ENCODE measurements at regions not wholly inside any gene's neighbourhood (a gene's known extent, or its start where the extent isn't known, plus 50 kb on each side); places are given as distances from the start of the nearest gene placed in this dataset.

DNA sequence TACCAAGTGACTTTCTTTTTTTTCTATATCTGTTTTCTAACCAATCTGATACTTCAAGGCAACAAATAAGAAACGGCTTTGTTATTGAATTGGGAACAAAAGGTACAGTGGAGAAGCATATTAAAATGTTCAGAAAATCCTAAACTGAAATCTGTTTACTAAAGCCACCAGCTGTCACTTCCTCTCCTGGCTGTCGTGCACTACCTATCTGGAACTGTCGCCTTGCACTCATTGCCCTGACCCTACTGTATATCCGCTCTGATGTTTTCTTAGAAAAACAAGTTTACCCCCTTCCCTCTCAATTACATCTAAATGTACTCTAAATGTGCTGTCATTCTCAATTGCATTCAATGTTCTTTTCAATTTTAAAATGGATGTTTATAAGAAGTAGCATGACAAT lies 439.8 kb upstream of the ARRDC4 start:
- no peak for TF ChIP-seq TEAD1 (CRISPR knock-in tag; IDR thresholded peaks at IDR 0.05)
- no peak for TF ChIP-seq ESRRA (CRISPR knock-in tag; IDR thresholded peaks at IDR 0.05; ENCODE audit: borderline replicate concordance)
- TF ChIP-seq, protein P1, sequence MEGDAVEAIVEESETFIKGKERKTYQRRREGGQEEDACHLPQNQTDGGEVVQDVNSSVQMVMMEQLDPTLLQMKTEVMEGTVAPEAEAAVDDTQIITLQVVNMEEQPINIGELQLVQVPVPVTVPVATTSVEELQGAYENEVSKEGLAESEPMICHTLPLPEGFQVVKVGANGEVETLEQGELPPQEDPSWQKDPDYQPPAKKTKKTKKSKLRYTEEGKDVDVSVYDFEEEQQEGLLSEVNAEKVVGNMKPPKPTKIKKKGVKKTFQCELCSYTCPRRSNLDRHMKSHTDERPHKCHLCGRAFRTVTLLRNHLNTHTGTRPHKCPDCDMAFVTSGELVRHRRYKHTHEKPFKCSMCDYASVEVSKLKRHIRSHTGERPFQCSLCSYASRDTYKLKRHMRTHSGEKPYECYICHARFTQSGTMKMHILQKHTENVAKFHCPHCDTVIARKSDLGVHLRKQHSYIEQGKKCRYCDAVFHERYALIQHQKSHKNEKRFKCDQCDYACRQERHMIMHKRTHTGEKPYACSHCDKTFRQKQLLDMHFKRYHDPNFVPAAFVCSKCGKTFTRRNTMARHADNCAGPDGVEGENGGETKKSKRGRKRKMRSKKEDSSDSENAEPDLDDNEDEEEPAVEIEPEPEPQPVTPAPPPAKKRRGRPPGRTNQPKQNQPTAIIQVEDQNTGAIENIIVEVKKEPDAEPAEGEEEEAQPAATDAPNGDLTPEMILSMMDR (IDR thresholded peaks at IDR 0.05), result no peak
- TF ChIP-seq, protein P2, sequence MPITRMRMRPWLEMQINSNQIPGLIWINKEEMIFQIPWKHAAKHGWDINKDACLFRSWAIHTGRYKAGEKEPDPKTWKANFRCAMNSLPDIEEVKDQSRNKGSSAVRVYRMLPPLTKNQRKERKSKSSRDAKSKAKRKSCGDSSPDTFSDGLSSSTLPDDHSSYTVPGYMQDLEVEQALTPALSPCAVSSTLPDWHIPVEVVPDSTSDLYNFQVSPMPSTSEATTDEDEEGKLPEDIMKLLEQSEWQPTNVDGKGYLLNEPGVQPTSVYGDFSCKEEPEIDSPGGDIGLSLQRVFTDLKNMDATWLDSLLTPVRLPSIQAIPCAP (CRISPR knock-in tag; IDR thresholded peaks at IDR 0.05), result no peak
- TF ChIP-seq ZNF121 (CRISPR knock-in tag; IDR thresholded peaks at IDR 0.05), result no peak
- TF ChIP-seq, protein P3, sequence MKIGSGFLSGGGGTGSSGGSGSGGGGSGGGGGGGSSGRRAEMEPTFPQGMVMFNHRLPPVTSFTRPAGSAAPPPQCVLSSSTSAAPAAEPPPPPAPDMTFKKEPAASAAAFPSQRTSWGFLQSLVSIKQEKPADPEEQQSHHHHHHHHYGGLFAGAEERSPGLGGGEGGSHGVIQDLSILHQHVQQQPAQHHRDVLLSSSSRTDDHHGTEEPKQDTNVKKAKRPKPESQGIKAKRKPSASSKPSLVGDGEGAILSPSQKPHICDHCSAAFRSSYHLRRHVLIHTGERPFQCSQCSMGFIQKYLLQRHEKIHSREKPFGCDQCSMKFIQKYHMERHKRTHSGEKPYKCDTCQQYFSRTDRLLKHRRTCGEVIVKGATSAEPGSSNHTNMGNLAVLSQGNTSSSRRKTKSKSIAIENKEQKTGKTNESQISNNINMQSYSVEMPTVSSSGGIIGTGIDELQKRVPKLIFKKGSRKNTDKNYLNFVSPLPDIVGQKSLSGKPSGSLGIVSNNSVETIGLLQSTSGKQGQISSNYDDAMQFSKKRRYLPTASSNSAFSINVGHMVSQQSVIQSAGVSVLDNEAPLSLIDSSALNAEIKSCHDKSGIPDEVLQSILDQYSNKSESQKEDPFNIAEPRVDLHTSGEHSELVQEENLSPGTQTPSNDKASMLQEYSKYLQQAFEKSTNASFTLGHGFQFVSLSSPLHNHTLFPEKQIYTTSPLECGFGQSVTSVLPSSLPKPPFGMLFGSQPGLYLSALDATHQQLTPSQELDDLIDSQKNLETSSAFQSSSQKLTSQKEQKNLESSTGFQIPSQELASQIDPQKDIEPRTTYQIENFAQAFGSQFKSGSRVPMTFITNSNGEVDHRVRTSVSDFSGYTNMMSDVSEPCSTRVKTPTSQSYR (CRISPR knock-in tag; IDR thresholded peaks at IDR 0.05), result no peak
- TF ChIP-seq, protein P4, sequence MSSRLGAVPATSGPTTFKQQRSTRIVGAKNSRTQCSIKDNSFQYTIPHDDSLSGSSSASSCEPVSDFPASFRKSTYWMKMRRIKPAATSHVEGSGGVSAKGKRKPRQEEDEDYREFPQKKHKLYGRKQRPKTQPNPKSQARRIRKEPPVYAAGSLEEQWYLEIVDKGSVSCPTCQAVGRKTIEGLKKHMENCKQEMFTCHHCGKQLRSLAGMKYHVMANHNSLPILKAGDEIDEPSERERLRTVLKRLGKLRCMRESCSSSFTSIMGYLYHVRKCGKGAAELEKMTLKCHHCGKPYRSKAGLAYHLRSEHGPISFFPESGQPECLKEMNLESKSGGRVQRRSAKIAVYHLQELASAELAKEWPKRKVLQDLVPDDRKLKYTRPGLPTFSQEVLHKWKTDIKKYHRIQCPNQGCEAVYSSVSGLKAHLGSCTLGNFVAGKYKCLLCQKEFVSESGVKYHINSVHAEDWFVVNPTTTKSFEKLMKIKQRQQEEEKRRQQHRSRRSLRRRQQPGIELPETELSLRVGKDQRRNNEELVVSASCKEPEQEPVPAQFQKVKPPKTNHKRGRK (CRISPR knock-in tag; IDR thresholded peaks at IDR 0.05; ENCODE audit: borderline replicate concordance), result no peak
- no peak for TF ChIP-seq ZBTB21 (CRISPR knock-in tag; IDR thresholded peaks at IDR 0.05; ENCODE audit: borderline replicate concordance)
- no peak for TF ChIP-seq KAT7 (CRISPR knock-in tag; IDR thresholded peaks at IDR 0.05; ENCODE audit: borderline replicate concordance)
- TF ChIP-seq SMAD4 (CRISPR knock-in tag; IDR thresholded peaks at IDR 0.05), result no peak
- TF ChIP-seq, protein P5, sequence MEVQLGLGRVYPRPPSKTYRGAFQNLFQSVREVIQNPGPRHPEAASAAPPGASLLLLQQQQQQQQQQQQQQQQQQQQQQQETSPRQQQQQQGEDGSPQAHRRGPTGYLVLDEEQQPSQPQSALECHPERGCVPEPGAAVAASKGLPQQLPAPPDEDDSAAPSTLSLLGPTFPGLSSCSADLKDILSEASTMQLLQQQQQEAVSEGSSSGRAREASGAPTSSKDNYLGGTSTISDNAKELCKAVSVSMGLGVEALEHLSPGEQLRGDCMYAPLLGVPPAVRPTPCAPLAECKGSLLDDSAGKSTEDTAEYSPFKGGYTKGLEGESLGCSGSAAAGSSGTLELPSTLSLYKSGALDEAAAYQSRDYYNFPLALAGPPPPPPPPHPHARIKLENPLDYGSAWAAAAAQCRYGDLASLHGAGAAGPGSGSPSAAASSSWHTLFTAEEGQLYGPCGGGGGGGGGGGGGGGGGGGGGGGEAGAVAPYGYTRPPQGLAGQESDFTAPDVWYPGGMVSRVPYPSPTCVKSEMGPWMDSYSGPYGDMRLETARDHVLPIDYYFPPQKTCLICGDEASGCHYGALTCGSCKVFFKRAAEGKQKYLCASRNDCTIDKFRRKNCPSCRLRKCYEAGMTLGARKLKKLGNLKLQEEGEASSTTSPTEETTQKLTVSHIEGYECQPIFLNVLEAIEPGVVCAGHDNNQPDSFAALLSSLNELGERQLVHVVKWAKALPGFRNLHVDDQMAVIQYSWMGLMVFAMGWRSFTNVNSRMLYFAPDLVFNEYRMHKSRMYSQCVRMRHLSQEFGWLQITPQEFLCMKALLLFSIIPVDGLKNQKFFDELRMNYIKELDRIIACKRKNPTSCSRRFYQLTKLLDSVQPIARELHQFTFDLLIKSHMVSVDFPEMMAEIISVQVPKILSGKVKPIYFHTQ (CRISPR knock-in tag; IDR thresholded peaks at IDR 0.05), result no peak

Data from WTC11 (cell line).